Left renal pelvis (tissue), 4 donors: ENCODE measurements at regions not wholly inside any gene's neighbourhood (a gene's known extent, or its start where the extent isn't known, plus 50 kb on each side); places are given as distances from the start of the nearest gene placed in this dataset.

Experiments
- DNase-seq, 4 donors: peaks; one replicate each; pipeline ENCODE4 v3.0.0-alpha.2; 2013; ENCODE audit warnings: low read depth in 4 of 4, low spot score in 3 of 4

GRCh38 chr10:133035952-133036351 lies 51.8 kb upstream of the ADGRA1 start:
- DNase-seq = no peak

- DNase-seq = no peak
These were observed 53.0 kb upstream of the ADGRA1 start for GRCh38 chr10:133034762-133035161.

GRCh38 chr10:133034092-133034491 lies 53.6 kb upstream of the ADGRA1 start:
- DNase-seq = no peak

- DNase-seq = no peak
These were observed 54.0 kb upstream of the ADGRA1 start for GRCh38 chr10:133033742-133034048.

GRCh38 chr10:133032976-133033741 lies 54.6 kb upstream of the ADGRA1 start:
- DNase-seq = no peak

GRCh38 chr10:133032231-133032630 lies 55.5 kb upstream of the ADGRA1 start:
- DNase-seq = no peak

GRCh38 chr10:133031541-133032125 lies 56.1 kb upstream of the ADGRA1 start:
- DNase-seq = no peak

GRCh38 chr10:133030781-133031180 lies 56.9 kb upstream of the ADGRA1 start:
- no peak for DNase-seq

- no peak for DNase-seq
These were observed 57.6 kb upstream of the ADGRA1 start for GRCh38 chr10:133030126-133030525.

- no peak for DNase-seq
These were observed 58.8 kb upstream of the ADGRA1 start for GRCh38 chr10:133028956-133029355.

- DNase-seq = no peak
These were observed 59.6 kb upstream of the ADGRA1 start for GRCh38 chr10:133028158-133028557.

- no peak for DNase-seq
These were observed 60.2 kb upstream of the ADGRA1 start for GRCh38 chr10:133027482-133027881.

- DNase-seq = no peak
These were observed 60.9 kb upstream of the ADGRA1 start for GRCh38 chr10:133026726-133027395.

GRCh38 chr10:133026171-133026570 lies 61.6 kb upstream of the ADGRA1 start:
- no peak for DNase-seq

- no peak for DNase-seq
These were observed 62.1 kb upstream of the ADGRA1 start for GRCh38 chr10:133025558-133026090.

- DNase-seq = no peak
These were observed 62.8 kb upstream of the ADGRA1 start for GRCh38 chr10:133024704-133025557.

GRCh38 chr10:133023216-133023843 lies 64.4 kb upstream of the ADGRA1 start:
- no peak for DNase-seq

GRCh38 chr10:133022776-133023100 lies 65.0 kb upstream of the ADGRA1 start:
- peak in 1 of 4 donors; percentile 32 for DNase-seq

- no peak for DNase-seq
These were observed 65.6 kb upstream of the ADGRA1 start for GRCh38 chr10:133021963-133022775.
